Breast epithelium (tissue), 4 donors: ENCODE measurements at regions not wholly inside any gene's neighbourhood (a gene's known extent, or its start where the extent isn't known, plus 50 kb on each side); places are given as distances from the start of the nearest gene placed in this dataset.

Experiments used
- DNase-seq, 2 donors: peaks; one replicate each; pipeline ENCODE4 v3.0.0-alpha.2; 2019; ENCODE audit warnings: low spot score in 2 of 2
- H3K27ac ChIP-seq, 2 donors: fragments of 200-600 bp; sonication (generic) in 1 of 2; one replicate each; pipeline ENCODE4 v1.5.1; 2016 to 2019; ENCODE audit warnings: mild to moderate bottlenecking in 1 of 2
- H3K27me3 ChIP-seq, 2 donors: fragments of 200-600 bp; sonication (generic) in 1 of 2; one replicate each; pipeline versions ENCODE4 v1.5.1 to v1.6.0; 2017 to 2019; ENCODE audit warnings: control low read depth in 1 of 2, mild to moderate bottlenecking in 1 of 2
- H3K36me3 ChIP-seq: fragments of 200-600 bp; one replicate; pipeline ENCODE4 v1.5.1; 2019
- H3K4me1 ChIP-seq, 2 donors: fragments of 200-600 bp; sonication (generic); one replicate each; pipeline ENCODE4 v1.5.1; 2016 to 2019; ENCODE audit warnings: control low read depth in 1 of 2
- H3K4me3 ChIP-seq, 3 donors: fragments of 200-600 bp; sonication (generic); 1 replicate in 2 of 3; 2 replicates in 1 of 3; pipeline ENCODE4 v1.5.1; 2016 to 2019; ENCODE audit warnings: mild to moderate bottlenecking in 3 of 3, moderate library complexity in 2 of 3
- H3K9me3 ChIP-seq, 2 donors: fragments of 200-600 bp; sonication (generic) in 1 of 2; one replicate each; pipeline ENCODE4 v1.5.1; 2016 to 2019; ENCODE audit warnings: control low read depth in 1 of 2
- CTCF ChIP-seq, 3 donors: fragments of 450-650 bp; IDR thresholded peaks; one replicate each; pipeline ENCODE4 v1.5.1; 2016 to 2017; ENCODE audit warnings: antibody characterized with exemption in 3 of 3, mild to moderate bottlenecking in 3 of 3, moderate library complexity in 3 of 3
- POLR2A ChIP-seq: fragments of 450-650 bp; IDR thresholded peaks from one replicate; pipeline ENCODE4 v1.6.1; 2016; ENCODE audit warnings: antibody characterized with exemption, mild to moderate bottlenecking, moderate library complexity
- POLR2AphosphoS5 ChIP-seq, 3 donors: sonication (generic); formaldehyde crosslinking; IDR thresholded peaks; one replicate each; pipeline ENCODE4 v1.6.1; 2017; ENCODE audit warnings: antibody characterized with exemption in 3 of 3
- intact Hi-C: fragments of 100-400 bp; cut with DNase I; formaldehyde crosslinking; loops from one replicate; pipeline ENCODE4 v1.15.1; 2023; ENCODE audit warnings: low total_unique reads

DNA sequence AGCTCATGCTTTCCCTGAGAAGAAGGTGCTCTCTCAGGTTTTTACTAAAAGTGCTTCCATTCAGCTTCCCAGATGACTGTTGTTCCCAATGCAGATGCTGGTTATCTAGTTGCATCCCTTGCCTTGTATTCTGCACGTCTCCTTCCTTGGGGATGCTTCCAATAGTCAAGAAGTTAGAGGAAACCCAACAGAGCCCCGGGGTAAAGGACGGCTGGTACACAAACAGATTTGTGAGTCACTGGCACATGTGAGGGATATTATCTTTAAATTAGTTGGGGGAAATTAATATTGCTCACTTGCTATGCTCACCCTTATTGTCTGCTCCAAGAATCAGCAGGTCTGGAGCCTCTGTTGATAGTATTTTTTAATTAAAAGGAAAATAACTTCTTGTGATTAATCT is 465.2 kb upstream of the BOD1L1 start:
- TF ChIP-seq CTCF (IDR thresholded peaks at IDR 0.05) (no peak), POLR2AphosphoS5 (IDR thresholded peaks at IDR 0.05) (no peak), POLR2A (no peak)
- no peaks in the 10 kb centered on the region for H3K4me1 ChIP-seq
- H3K27me3 ChIP-seq, result no peaks in the 10 kb centered on the region
- no peaks in the 10 kb centered on the region for H3K36me3 ChIP-seq
- no peaks in the 10 kb centered on the region for H3K9me3 ChIP-seq
- no peak overlapping the region for H3K4me3 ChIP-seq
- no peak for DNase-seq
- no peak overlapping the region for H3K27ac ChIP-seq
- intact Hi-C loops, result no loop called here

- Histone ChIP-seq H3K9me3 (no peaks in the 10 kb centered on the region), H3K4me1 (no peaks in the 10 kb centered on the region), H3K27ac (no peak overlapping the region), H3K4me3 (no peak overlapping the region), H3K36me3 (no peaks in the 10 kb centered on the region), H3K27me3 (no peaks in the 10 kb centered on the region)
- intact Hi-C loops, result no loop called here
- no peak for TF ChIP-seq CTCF (IDR thresholded peaks at IDR 0.05)
- TF ChIP-seq POLR2AphosphoS5 (IDR thresholded peaks at IDR 0.05), result no peak
- no peak for TF ChIP-seq POLR2A
- DNase-seq, result no peak
Measured at GRCh38 chr4:14095831-14096230, 468.3 kb upstream of the BOD1L1 start.

DNA sequence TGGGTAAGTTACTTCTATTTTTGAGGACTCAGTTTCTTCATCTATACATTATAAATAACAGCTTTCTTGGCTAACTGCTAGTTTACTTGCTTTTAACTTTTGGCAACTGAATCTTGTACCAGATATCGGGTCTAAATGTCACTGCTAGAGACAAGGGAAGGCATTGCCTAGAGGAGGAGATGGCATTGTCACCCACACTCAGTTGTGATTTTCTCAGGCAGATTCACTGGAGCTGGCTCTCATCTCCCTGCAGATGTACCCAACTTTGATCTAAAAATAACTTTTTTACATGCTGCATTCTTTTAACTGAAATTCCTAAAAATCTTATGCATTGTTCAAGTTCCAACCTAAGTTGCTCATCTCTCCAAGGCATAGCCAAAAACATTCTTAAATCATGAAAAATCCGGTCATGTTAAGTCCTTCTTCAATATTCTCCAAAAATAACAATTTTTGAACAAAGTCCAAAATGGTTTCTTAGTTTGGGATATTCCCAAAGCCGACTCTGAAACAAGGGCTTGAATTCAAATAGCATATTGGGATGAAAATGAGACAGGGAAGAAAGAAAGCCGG is 469.0 kb upstream of the BOD1L1 start:
- no peak for TF ChIP-seq CTCF (IDR thresholded peaks at IDR 0.05)
- TF ChIP-seq POLR2AphosphoS5 (IDR thresholded peaks at IDR 0.05), result no peak
- no peak for TF ChIP-seq POLR2A
- Histone ChIP-seq H3K27ac (no peak overlapping the region), H3K4me1 (no peaks in the 10 kb centered on the region), H3K4me3 (no peak overlapping the region), H3K27me3 (no peaks in the 10 kb centered on the region), H3K36me3 (no peaks in the 10 kb centered on the region), H3K9me3 (no peaks in the 10 kb centered on the region)
- intact Hi-C loops, result no loop called here
- no peak for DNase-seq

GRCh38 chr4:14100349-14100748 is 472.8 kb upstream of the BOD1L1 start:
- TF ChIP-seq POLR2A (no peak), CTCF (IDR thresholded peaks at IDR 0.05) (no peak), POLR2AphosphoS5 (IDR thresholded peaks at IDR 0.05) (no peak)
- H3K4me1 ChIP-seq, result no peaks in the 10 kb centered on the region
- H3K4me3 ChIP-seq, result no peak overlapping the region
- intact Hi-C loops, result loop anchor here (10.0 kb wide), 1 partner anchor 1734 kb away; no protein-coding TSS in a partner anchor
- DNase-seq, result no peak
- no peaks in the 10 kb centered on the region for H3K36me3 ChIP-seq
- H3K27me3 ChIP-seq, result no peaks in the 10 kb centered on the region
- no peaks in the 10 kb centered on the region for H3K9me3 ChIP-seq
- H3K27ac ChIP-seq, result no peak overlapping the region

- TF ChIP-seq CTCF (IDR thresholded peaks at IDR 0.05) (no peak), POLR2A (no peak), POLR2AphosphoS5 (IDR thresholded peaks at IDR 0.05) (no peak)
- Histone ChIP-seq H3K9me3 (peaks cover 3 to 15% of the 10 kb centered on the region in 2 donors), H3K36me3 (no peaks in the 10 kb centered on the region), H3K27me3 (no peaks in the 10 kb centered on the region), H3K4me3 (no peak overlapping the region), H3K4me1 (no peaks in the 10 kb centered on the region), H3K27ac (no peak overlapping the region)
- intact Hi-C loops, result no loop called here
- DNase-seq, result no peak
Measured at GRCh38 chr4:14110407-14110806, 482.9 kb upstream of the BOD1L1 start.
